Peyer's patch (tissue), 4 donors: ENCODE measurements at regions not wholly inside any gene's neighbourhood (a gene's known extent, or its start where the extent isn't known, plus 50 kb on each side); places are given as distances from the start of the nearest gene placed in this dataset.

ENCODE experiments used
- CTCF ChIP-seq, 6 experiments: fragments of 450-650 bp in 4 of 6; fragments of 200-600 bp in 2 of 6; sonication (generic) in 1 of 6; IDR thresholded peaks; one replicate each; pipeline ENCODE4 v1.5.1; 2017 to 2019; ENCODE audit warnings: antibody characterized with exemption in 6 of 6, mild to moderate bottlenecking in 3 of 6, moderate library complexity in 1 of 6
- POLR2A ChIP-seq, 2 donors: fragments of 450-650 bp; IDR thresholded peaks; one replicate each; pipeline ENCODE4 v1.5.1; 2017; ENCODE audit warnings: antibody characterized with exemption in 2 of 2, mild to moderate bottlenecking in 2 of 2, moderate library complexity in 2 of 2

GRCh38 chr22:47245286-47245685, 482.8 kb downstream of the TBC1D22A start:
- no peak for TF ChIP-seq CTCF (IDR thresholded peaks at IDR 0.05)
- TF ChIP-seq POLR2A (IDR thresholded peaks at IDR 0.05): no peak
